ENCODE measurements at regions not wholly inside any gene's neighbourhood (a gene's known extent, or its start where the extent isn't known, plus 50 kb on each side); places are given as distances from the start of the nearest gene placed in this dataset.

DNA sequence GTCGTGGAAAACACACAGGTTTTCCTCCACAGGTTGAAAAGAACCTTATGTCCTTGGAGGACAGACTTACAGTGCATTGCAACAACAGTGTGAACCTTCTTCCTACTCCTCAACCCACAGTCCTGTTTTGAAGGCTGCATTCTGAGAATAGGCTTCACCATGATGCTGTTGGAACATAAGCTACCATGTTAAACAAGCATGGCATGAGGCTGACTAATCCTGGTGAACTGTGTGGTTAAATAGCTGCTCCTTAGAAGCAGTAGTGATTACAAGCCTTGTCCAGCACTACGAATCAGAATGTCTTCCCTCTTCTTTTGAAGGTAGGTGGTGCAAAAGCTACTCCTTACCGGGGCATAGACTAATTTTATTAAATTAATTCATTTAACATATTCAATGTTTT lies 368.5 kb upstream of the EPHA7 start:
- DNase-seq, result peak in 1 of 58 donors; percentile 10

DNA sequence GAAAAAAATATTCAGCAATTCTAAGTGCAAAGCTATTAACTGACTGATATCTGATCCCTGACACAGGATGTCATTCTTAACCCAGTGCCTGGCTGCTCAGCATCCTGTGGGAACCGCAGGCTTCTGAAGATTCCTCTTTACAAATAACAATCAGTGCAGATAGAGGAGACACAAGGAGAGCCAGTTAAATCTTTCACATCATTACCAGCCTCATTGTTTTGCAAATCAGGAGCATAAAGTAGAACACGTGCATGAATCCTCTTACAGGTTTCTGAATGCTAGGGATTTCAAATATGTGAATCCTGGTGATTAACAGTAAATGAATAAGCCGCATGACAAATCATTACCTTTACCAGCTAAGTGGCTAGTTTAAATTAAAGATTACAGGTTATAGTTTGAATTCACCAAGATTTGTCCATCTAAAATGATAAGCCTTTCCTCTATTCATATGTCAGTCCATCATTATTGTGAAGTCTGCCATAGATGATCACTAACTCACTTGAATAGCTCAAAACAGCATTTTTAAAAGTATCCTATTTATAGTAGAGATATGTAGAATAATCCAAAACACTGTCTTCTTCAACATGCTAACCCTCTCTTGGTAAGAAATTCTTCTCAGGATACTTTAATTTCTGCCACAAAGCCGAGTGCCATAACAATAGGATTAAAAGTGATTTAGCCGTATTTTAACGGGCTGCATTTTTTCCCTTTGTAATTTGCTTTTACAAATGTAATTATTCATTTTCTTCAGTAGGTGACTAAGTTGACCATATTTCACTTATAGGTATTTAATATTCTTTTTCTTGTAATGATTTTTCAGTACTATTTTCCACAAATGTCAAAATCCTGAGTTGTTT lies 367.3 kb upstream of the EPHA7 start:
- DNase-seq, result no peak

DNA sequence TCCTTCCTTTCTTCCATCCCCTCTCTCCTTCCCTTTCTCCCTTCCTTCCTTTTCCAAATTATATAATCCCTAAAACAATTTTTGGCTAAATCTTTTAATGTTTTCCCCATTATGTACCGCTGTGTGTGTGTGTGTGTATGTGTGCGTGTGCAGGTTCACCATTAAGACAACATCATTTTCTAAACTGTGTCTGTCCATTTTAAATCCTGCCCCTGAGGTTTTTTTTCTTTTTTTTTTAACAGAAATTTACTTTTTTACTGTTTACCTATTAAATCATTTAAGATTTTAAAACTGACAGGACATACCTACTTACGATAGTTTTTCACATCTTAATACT lies 366.3 kb upstream of the EPHA7 start:
- DNase-seq, result no peak

GRCh38 chr6:93784794-93785693 lies 365.7 kb upstream of the EPHA7 start:
- peak in 7 of 58 donors; percentile 0 to 20 (median 5) for DNase-seq

GRCh38 chr6:93779086-93779841 lies 359.9 kb upstream of the EPHA7 start:
- peak in 9 of 58 donors; percentile 2 to 28 (median 7) for DNase-seq

- DNase-seq, result no peak
Observed at GRCh38 chr6:93759190-93759589, 339.8 kb upstream of the EPHA7 start.

DNA sequence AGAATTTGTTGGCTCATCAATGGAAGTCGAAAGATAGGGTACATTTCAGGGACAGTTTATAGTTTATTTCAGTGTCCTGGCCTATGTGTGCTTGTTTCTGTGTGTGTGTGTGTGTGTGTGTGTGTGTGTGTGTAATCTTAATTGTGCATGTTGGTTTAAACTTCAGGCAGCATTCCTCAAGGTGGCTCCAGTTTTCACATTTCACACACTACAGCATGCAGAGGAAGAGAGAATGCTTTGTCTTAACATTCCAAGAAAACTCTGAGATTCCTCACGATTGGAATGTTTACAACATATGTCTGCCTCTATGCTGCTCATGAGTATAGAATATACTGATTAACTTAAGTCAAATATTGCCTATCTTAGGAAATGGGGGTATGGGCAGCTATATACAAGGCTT lies 332.6 kb upstream of the EPHA7 start:
- no peak for DNase-seq

DNA sequence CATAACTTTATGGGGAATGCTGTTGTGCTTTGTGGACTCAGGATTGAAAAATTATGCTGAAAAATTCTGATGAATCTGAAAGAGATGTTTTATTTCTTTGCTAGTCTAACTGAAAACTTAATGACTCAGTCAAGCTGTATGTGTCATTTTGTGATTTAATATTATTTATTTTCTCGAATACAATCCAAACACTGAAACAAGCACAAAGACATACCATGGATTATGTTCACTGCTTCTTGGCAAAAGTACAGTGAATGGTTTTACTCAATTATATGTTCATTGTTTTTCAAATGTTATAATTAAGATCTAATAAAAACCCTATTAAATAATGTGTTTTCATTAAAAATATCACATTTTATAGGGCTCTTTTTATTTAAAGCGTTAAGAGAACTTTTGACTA lies 330.6 kb upstream of the EPHA7 start:
- no peak for DNase-seq

- DNase-seq, result no peak
Observed at GRCh38 chr6:93749191-93749590, 329.8 kb upstream of the EPHA7 start.

DNA sequence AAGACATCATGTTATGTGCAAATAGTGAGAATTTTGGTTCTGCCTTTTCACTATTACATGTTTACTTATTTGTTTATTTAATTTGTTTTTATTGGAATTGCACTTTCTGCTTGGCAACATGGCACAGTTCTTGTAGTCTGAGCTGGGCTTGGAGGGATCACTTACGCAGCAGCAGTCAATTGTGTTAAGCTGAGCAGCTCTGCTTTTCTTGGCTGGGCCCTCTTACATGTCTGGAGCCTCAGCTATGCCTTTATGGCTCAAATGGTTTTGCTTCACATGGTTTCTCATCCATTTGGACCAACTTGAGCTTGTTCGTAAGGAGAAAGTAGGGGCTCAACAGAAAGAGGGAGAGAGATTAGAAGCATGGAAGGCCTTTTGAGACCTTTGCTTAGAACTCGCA lies 327.5 kb upstream of the EPHA7 start:
- no peak for DNase-seq

DNA sequence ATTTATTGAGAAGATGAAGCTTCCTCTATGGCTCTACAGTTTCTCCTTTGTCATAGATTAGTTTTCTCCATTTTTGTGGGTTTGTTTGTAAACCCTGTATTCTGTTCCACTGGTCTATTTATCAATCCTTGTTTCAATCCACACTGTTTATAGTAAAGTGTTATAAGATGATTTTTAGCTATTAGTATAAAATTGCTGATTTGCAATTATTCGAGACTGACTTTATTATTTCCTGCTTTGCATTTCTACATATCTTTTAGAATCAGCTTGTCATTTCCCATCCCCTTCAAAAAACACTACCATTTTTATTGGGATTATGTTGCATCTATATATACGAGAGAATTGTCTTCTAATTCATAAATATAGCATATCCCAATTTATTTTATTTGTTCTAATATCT lies 325.9 kb upstream of the EPHA7 start:
- no peak for DNase-seq

DNA sequence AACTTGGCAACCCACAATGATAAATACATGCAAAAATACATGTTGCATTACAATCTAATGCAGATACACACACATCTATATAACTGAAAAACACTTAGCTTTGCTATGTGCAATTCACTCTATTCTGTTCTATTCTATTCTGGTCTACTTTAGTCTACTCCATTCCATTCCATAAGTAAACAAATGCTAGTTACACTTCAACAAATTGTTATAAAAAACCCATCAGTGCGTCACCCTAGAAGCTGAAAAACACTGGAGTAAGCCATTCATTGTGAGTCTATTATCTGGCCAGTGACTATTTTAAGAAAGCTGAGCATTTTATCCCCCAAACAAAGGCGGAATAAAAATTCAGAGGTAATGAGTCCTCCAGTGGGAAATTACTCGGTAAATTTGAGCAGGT lies 315.7 kb upstream of the EPHA7 start:
- DNase-seq, result no peak

GRCh38 chr6:93731306-93731705 lies 311.9 kb upstream of the EPHA7 start:
- no peak for DNase-seq

DNA sequence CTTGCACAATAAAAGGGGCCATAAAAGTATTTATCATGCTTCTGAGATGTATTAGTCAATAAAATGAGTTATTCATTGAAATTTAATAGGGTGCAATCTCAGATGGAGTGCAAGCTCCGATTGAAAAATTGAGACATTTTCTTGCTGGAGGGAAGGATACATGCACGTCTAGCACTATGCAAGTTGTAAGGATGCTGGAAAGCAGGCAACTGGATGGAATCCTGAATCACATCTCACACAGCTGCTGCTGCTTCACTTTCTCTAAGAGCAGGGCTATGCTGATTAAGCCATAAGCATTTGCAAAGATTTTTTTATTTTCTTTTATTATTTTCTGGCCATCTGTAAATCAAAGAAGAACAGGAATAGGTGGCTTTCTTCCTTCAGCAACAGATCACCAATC lies 308.8 kb upstream of the EPHA7 start:
- no peak for DNase-seq

- DNase-seq, result no peak
Observed at GRCh38 chr6:93727447-93727846, 308.1 kb upstream of the EPHA7 start.

DNA sequence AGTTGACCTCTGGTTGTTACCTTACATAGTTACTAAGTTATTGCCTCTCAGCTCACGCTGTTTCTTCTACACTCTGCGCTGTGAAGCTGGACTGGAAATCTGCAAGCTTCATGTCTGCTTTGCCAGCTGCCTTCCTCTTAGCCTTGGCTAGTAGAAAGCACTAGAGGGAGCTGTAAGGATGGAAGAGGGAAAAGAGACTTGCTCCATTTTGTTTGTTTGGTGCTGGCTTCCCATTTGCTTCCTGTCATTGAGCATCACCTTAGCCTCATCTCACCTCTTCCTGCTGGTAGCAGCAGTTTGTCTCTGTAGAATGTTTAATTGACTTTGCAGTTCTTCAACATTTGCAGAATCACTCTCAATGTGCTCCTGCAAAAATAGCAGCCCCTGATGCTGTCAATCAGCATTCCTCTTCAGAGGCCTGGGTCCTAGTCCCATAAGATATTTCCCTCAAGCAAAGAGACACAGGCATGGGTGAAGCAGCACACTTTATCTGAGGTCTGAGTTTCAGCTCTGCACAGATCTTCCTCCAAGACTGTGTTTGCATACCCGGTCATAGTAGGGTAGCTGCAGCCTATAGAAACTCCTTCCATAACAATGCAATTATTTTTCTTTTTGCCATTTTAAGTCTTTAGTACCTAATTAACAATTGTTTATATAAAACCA lies 302.2 kb upstream of the EPHA7 start:
- DNase-seq, result peak in 3 of 58 donors; percentile 2 to 5 (median 3)

GRCh38 chr6:93713974-93714373 lies 294.6 kb upstream of the EPHA7 start:
- DNase-seq, result no peak

- DNase-seq, result no peak
Observed at GRCh38 chr6:93703431-93703830, 284.1 kb upstream of the EPHA7 start.

DNA sequence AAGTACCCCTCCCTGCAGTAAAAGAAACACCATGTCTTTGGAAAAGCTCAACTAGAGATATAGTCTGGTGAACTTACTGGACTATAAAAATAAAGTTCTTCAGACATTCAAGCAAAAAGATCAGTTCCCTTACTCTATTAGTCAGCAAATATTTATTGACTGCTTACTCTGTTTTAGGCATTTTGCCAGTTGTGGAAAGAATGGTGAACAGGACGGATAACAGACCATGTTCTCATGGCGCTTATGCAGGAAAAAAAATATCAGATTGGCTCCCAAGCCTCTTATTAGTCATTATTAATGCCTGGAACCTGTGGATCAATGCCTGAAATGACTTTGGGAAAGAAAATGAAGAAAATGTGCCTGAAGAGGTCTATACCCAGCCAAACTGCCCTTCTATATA lies 282.2 kb upstream of the EPHA7 start:
- DNase-seq, result no peak

DNA sequence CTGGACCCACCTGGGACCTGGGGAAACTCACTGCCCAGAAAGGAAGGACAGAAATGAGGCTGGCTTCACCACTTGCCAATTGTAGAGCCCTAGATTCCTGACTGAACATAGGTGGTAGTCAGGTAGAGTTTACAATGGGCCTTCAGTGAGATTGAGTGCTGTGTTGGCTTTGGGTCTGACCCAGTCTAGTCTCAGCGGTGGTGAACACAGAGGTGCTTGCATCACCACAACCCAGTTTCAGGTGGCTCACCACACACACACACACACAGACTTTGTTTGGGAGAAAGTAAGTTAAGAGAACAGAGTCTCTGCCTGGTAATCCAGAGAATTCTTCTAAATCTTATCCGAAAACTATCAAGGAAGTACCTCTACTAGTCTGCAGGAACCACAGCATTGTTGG lies 266.1 kb upstream of the EPHA7 start:
- DNase-seq, result no peak

GRCh38 chr6:93684339-93684738 lies 265.0 kb upstream of the EPHA7 start:
- peak in 1 of 58 donors; percentile 1 for DNase-seq

Measured in anterior cingulate cortex (tissue), 58 donors.